H4 (cell line): ENCODE measurements at regions not wholly inside any gene's neighbourhood (a gene's known extent, or its start where the extent isn't known, plus 50 kb on each side); places are given as distances from the start of the nearest gene placed in this dataset.

Experiments
- DNase-seq: peaks from one replicate; pipeline ENCODE4 v3.0.0-alpha.2; 2015; ENCODE audit warnings: low spot score

DNA sequence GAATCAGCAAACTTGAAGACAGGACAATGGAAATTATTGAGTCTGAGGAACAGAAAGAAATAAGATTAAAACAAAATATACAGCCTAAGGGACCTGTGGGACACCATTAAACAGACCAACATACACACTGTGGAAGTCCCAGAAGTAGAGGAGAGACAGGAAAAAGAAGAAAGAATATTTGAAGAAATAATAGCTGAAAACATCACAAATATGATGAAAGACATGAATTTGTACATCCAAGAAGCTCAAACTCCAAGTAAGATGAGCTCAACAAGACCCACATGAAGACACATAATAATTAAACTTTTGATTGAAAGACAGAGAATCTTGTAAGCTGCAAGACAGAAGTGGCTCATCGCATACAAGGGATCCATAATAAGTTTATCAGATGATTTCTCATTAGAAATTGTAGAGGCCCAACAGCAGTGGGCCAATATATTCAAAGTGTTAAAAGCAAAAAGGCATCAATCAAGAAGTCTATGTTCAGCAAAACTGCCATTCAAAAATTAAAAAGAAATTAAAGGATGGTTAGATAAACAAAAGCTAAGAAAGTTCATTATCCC, 311.3 kb upstream of the ADGRL2 start:
- no peak for DNase-seq

- DNase-seq: no peak
Measured at GRCh38 chr1:81484284-81484683, 316.4 kb upstream of the ADGRL2 start.

DNA sequence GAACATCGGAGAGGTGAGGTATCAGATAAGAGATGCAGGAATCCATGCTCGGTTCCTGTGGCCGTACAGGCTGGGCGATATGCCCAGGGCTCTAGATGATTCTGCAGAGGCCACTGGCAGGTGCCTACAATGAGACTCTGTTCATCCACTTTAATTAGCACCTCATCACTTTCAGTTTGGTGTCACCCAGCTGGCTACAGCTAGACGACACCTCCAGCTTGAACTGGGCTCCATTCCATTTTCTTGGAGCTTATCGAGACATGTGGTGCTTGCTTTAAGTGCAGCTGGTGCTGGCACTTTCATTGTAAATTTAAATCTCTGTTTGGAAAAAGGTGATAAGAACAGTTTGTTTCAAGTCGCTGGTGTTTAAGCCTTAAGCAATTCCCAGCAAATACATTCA, 322.5 kb upstream of the ADGRL2 start:
- no peak for DNase-seq

GRCh38 chr1:81477710-81478109, 323.0 kb upstream of the ADGRL2 start:
- no peak for DNase-seq

DNA sequence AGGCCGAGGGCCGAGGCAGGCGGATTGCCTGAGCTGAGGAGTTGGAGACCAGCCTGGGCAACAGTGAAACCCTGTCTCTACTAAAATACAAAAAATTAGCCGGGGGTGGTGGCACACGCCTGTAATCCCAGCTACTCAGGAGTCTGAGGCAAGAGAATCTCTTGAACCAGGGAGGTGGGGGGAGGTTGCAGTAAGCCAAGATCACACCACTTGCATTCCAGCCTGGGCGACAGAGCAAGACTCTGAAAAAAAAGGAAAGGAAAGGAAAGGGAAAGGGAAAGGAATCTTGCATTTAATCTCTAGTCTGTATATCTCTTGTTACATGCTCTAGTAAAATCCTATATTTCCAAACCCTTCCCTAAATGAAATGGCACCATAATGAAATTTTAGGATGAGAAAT, 328.3 kb upstream of the ADGRL2 start:
- no peak for DNase-seq

- no peak for DNase-seq
Measured at GRCh38 chr1:81471255-81471654, 329.5 kb upstream of the ADGRL2 start.

DNA sequence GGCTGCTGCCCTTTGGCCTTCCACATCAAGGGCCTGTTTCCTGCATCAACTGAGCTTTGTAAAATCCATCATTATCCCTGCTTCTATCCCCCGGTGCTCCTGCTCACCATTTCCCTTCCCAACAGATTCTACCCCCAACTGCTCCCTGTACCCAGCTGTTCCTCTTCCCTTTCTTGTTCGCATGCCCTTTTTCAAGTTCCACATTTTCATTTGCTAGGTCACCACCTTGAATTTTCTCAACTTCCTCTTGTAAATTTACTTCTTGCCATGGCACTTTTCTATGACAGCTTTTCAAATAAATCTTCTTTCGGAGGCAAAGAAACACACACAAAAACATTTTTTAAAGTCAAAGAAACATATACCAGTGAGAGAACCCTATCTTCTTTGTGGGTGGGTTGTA, 330.5 kb upstream of the ADGRL2 start:
- DNase-seq: no peak

DNA sequence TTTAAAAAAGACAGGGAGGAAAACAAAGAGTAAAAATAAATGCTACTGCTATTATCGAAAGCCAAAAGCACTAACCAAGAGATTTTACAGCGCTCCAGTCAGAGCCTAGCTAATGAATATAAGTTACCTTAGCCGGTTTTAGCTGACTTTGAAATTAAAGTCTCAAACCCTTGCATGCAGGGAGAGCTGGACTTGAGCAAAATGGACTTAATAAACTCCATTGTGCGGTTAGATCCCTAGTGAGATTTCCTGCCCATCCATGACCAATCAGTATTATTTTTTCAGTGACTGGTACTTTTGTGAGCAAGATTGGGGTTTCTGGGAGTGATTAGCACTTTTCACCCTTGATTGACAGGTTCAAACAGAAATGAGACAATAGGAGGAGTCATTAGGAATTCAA, 333.4 kb upstream of the ADGRL2 start:
- no peak for DNase-seq

- no peak for DNase-seq
Measured at GRCh38 chr1:81466961-81467360, 333.8 kb upstream of the ADGRL2 start.

GRCh38 chr1:81463936-81464837, 336.5 kb upstream of the ADGRL2 start:
- DNase-seq: no peak

DNA sequence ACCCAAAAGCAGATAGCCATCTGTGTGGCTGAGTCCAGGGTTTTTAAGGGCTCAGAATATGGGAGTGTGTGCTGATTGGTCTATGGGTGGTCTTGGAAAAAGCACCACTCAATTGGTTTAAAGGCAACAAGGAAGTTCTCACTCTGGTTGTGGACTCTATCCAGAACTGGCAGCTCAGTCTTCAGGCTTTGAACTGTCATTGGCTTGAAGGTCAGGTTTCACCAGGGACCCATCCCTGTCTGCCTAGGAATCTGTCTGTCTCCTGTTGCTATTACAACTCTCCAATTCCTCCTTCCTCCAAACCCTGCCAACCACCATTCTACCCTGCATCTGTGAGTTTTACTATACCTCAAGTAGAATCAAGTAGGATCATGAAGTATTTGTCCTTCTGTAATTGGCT, 341.7 kb upstream of the ADGRL2 start:
- no peak for DNase-seq

DNA sequence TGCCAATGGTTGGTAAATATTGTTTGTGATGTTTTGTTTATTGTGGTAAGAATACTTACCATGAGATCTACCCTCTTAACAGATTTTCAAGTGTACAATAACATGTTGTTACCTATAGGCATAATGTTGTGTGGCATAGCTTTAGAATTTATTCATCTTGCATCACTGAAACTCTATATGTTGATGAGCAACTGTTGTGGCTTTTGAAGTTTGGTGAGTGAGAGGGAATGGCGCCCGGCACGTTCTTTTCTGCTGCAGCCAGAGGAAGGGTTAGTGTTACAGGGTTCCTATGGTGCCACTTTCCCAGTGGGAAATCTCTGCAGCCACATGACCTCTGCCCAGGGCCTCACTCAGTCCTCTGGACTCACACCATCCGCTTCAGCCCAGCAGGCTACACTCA, 342.5 kb upstream of the ADGRL2 start:
- DNase-seq: no peak

GRCh38 chr1:81455481-81455880, 345.3 kb upstream of the ADGRL2 start:
- no peak for DNase-seq

- DNase-seq: no peak
Measured at GRCh38 chr1:81453971-81454370, 346.8 kb upstream of the ADGRL2 start.

GRCh38 chr1:81453367-81453703, 347.4 kb upstream of the ADGRL2 start:
- no peak for DNase-seq

- DNase-seq: no peak
Measured at GRCh38 chr1:81452693-81453366, 347.9 kb upstream of the ADGRL2 start.

DNA sequence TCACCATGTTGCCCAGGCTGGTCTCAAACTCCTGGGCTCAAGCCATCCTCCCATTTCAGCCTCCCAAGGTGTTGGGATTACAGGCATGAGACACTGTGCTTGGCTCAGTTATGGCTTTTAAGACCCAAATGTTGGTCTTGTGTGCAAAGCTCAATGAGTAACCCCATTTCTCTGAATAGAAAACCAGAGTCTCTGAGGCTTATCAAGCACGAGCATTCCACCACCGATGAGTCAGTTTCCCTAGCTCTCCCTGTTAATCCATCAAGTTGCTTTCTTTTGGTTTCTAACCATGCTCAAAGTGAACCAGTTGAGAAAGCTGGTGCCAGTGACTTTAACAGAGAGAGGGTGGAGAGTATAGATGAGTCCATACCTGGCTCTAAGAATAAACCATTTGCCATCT, 350.9 kb upstream of the ADGRL2 start:
- no peak for DNase-seq

DNA sequence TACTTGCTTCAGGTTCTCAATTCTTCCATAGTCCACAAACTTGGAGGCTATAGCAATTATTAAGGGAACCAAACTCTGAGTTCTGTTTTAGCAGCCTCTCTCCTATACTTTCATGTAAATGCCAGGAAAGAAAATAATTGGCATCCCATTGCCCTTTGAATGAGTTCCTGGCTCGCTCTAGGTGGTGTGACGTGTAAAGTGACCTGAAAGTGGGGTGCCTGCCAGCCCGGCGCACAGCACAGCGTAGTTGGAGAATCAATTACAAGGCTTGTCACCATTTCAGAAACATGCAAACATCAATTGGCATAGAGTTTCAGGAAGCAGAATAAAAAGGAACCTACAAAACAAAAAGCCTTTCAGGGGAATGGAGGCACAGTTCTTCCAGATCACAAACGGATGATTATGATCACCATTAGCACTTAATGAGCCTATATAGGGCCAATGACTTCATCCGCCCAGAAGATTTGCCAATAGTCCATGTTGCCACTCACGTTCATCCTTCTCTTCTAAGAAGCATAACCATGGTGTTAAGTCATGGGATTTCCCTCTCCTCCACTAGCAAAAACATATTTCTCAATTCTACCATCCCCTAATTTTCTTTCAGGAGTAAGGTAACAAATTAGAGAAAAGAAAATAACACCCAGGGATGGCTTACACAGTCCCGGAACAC, 354.6 kb upstream of the ADGRL2 start:
- no peak for DNase-seq

GRCh38 chr1:81443288-81443687, 357.4 kb upstream of the ADGRL2 start:
- DNase-seq: no peak

DNA sequence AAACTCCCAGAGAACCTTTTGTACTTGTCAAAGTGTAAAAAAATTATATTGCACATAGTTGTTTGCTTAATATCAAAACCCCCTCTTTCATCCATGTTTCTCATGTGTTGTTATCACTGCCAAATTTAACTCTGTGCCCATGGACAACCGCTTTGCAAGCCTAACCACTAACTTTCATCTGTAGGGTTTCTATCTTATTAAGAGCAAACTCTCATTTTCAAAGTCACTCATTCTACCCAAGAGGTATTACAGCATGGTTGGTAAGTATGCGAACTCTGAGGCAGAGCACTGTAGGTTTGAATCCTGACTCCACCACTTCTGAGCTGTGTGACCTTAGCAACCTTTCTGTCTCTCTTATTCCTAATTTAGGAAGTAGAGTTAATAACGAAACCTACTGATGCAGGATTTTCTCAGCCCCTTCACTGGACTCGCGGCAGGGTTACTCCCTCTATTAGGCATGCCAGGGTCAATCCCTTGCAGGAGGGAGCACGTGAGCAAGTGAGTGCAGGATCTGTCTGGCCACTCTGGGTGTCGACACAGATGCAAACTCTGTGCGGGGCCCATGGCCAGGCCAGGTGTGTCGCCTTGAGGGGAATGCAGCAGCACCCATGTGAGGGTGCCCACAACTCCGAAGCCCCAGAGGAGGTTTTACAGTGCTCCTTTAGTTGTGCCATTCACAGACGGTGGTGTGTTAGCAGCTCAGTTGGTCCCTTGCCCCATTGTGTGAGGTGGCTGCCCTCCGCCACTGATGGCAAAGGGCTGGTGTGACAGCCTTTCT, 361.5 kb upstream of the ADGRL2 start:
- no peak for DNase-seq

- DNase-seq: no peak
Measured at GRCh38 chr1:81437649-81438048, 363.1 kb upstream of the ADGRL2 start.

- no peak for DNase-seq
Measured at GRCh38 chr1:81437213-81437612, 363.5 kb upstream of the ADGRL2 start.
